Uterus (tissue), 2 donors: ENCODE measurements at regions not wholly inside any gene's neighbourhood (a gene's known extent, or its start where the extent isn't known, plus 50 kb on each side); places are given as distances from the start of the nearest gene placed in this dataset.

Source experiments
- POLR2A ChIP-seq, 2 donors: fragments of 450-650 bp; IDR thresholded peaks; one replicate each; pipeline ENCODE4 v1.6.1; 2016; ENCODE audit warnings: antibody characterized with exemption in 2 of 2, mild to moderate bottlenecking in 1 of 2, moderate library complexity in 1 of 2
- TF ChIP-seq, protein P1 (sequence below), 4 experiments: fragments of 200-600 bp in 2 of 4; fragments of 450-650 bp in 2 of 4; sonication (generic) in 2 of 4; IDR thresholded peaks; one replicate each; pipeline ENCODE4 v1.5.1; 2016 to 2019; ENCODE audit warnings: antibody characterized with exemption in 4 of 4, mild to moderate bottlenecking in 2 of 4, moderate library complexity in 1 of 4

DNA sequence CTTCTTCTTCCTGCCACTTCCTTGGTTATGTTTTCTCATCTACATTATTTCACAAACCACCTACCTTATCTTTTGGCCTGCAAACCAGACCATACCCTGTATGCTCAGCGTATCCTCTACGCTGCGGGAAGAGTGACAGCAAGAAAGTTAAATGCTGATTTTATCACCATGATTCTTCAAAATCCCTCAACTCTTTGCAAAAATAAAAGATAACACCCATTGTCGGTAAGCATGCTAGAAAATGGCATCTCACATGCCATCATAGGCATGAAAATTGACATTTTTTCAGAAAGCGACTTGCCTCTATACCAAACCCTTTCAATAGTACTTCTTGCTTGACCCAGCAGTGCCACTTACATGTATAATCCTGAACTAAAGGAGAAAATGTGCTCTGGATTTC is 102.0 kb downstream of the HPGD start:
- TF ChIP-seq POLR2A (IDR thresholded peaks at IDR 0.05): no peak
- TF ChIP-seq, protein P1, sequence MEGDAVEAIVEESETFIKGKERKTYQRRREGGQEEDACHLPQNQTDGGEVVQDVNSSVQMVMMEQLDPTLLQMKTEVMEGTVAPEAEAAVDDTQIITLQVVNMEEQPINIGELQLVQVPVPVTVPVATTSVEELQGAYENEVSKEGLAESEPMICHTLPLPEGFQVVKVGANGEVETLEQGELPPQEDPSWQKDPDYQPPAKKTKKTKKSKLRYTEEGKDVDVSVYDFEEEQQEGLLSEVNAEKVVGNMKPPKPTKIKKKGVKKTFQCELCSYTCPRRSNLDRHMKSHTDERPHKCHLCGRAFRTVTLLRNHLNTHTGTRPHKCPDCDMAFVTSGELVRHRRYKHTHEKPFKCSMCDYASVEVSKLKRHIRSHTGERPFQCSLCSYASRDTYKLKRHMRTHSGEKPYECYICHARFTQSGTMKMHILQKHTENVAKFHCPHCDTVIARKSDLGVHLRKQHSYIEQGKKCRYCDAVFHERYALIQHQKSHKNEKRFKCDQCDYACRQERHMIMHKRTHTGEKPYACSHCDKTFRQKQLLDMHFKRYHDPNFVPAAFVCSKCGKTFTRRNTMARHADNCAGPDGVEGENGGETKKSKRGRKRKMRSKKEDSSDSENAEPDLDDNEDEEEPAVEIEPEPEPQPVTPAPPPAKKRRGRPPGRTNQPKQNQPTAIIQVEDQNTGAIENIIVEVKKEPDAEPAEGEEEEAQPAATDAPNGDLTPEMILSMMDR (IDR thresholded peaks at IDR 0.05): no peak
